ENCODE measurements at regions not wholly inside any gene's neighbourhood (a gene's known extent, or its start where the extent isn't known, plus 50 kb on each side); places are given as distances from the start of the nearest gene placed in this dataset.

DNA sequence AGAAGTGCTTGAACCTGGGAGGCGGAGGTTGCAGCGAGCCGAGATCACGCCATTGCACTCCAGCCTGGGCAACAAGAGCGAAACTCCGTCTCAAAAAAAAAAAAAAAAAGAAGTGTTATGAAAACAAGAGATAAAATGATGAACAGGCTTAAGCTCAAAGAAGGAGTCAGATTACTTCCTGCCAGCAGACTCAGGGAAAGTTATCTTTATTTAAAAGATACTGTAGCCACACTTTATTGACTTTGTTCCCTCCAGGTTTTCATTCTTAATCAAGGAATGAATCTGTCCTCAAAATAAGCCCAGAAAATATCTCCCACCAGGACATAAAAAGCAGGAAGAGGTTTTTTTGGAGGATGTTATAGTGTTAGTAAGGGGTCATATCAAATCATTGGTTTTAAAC is 176.5 kb upstream of the KCNMB2 start:
- TF ChIP-seq, protein P1, sequence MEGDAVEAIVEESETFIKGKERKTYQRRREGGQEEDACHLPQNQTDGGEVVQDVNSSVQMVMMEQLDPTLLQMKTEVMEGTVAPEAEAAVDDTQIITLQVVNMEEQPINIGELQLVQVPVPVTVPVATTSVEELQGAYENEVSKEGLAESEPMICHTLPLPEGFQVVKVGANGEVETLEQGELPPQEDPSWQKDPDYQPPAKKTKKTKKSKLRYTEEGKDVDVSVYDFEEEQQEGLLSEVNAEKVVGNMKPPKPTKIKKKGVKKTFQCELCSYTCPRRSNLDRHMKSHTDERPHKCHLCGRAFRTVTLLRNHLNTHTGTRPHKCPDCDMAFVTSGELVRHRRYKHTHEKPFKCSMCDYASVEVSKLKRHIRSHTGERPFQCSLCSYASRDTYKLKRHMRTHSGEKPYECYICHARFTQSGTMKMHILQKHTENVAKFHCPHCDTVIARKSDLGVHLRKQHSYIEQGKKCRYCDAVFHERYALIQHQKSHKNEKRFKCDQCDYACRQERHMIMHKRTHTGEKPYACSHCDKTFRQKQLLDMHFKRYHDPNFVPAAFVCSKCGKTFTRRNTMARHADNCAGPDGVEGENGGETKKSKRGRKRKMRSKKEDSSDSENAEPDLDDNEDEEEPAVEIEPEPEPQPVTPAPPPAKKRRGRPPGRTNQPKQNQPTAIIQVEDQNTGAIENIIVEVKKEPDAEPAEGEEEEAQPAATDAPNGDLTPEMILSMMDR (IDR thresholded peaks at IDR 0.05), result no peak
- no peak for TF ChIP-seq POLR2A (IDR thresholded peaks at IDR 0.05)
- no peak for TF ChIP-seq POLR2AphosphoS5 (IDR thresholded peaks at IDR 0.05)

Measured in breast epithelium (tissue), 3 donors.